ENCODE measurements at regions not wholly inside any gene's neighbourhood (a gene's known extent, or its start where the extent isn't known, plus 50 kb on each side); places are given as distances from the start of the nearest gene placed in this dataset.

- TF ChIP-seq ZFX (IDR thresholded peaks at IDR 0.05): no peak
- no peak for TF ChIP-seq CTCF (conservative IDR thresholded peaks at IDR 0.05)
- H3K27ac ChIP-seq: no peak overlapping the region
These were observed 242.0 kb downstream of the AUH start for GRCh38 chr9:91119679-91120078.

DNA sequence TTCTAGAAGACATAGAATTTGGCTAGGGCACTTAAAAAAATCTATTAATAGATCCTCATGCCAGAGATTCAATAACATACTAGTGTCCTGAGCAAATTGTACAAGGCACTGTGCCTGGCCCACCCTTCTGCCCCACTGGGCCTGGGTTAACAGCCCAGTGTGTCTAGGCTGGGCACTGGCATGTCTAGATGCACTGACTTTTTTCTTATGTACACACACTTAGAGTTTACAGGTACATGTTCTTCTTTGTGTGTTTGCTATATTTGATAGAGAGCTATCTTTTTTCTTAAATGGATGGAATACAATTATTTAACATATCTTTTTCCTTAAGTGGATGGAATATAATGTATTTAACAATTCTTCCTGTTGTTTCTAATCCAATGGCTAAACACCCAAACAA lies 241.5 kb downstream of the AUH start:
- TF ChIP-seq ZFX (IDR thresholded peaks at IDR 0.05): no peak
- no peak for TF ChIP-seq CTCF (conservative IDR thresholded peaks at IDR 0.05)
- H3K27ac ChIP-seq: no peak overlapping the region

DNA sequence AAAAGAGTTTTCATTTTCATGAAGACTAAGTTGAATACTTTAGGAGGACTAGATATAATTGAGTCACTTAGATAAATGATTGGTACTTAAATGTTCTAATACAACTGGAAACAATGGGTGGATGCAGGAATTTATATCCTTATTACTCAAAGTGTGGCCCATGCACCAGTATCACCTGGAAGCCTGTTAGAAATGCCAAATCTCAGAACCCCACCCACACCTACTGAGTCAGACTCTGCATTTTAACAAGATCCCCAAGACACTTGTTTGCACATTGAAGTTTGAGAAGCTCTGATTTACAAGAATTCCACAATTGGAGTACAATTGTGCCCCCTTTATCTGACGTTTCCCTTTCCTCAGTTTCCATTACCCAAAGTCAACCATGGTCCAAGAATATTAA lies 239.0 kb downstream of the AUH start:
- TF ChIP-seq CTCF (conservative IDR thresholded peaks at IDR 0.05) (no peak), ZFX (IDR thresholded peaks at IDR 0.05) (no peak)

GRCh38 chr9:91126761-91127445 lies 234.8 kb downstream of the AUH start:
- no peak for TF ChIP-seq CTCF (conservative IDR thresholded peaks at IDR 0.05)
- no peak for TF ChIP-seq ZFX (IDR thresholded peaks at IDR 0.05)
- no peak overlapping the region for H3K27ac ChIP-seq

More for the DNA sequence above, 239.0 kb downstream of the AUH start:
- no peak overlapping the region for H3K27ac ChIP-seq

- H3K27ac ChIP-seq: no peak overlapping the region
- TF ChIP-seq ZFX (IDR thresholded peaks at IDR 0.05) (no peak), CTCF (conservative IDR thresholded peaks at IDR 0.05) (no peak)
These were observed 234.1 kb downstream of the AUH start for GRCh38 chr9:91127653-91128052.

DNA sequence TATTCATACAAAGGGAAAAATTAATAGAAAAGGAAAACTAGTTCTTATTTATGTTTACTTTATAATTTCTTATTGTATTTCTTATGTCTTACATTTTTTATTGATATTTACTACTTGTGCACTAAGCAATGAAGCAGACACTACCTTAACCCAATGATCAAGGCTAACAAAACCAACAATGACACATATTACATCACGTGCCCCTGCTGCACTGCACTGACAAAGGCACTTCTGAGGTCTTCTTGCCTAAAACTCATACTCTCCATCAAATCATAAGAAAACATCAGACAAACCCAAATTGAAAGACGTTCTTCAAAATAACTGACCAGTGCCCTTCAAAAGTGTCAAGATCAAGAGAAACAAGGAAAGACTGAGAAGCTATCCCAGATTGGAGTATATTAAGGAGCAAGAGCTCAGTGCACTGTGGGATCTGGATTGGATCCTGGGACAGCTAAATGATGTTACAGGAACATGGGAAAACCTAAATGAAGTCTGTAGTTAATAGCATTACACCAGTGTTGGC lies 230.9 kb downstream of the AUH start:
- TF ChIP-seq CTCF (conservative IDR thresholded peaks at IDR 0.05): no peak
- TF ChIP-seq ZFX (IDR thresholded peaks at IDR 0.05): no peak
- no peak overlapping the region for H3K27ac ChIP-seq

DNA sequence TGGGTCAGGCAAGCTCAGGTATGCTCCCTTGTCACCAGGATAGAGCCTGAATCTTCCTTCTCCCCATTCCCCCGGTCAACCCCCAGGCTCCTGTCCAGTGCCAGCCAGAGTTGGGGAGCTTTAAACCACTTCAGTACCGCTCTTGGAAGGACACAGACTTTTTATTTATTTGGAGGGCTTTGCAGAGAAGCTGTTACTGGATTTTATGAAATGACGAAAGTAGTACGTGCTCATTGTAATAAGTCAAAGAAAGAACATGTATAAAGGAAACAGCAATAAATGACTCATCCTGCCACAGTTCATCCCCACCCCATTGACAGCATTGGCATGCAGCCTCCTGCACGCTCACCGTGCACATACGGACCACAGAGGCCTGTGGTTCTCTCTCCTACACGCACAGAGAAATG lies 230.3 kb downstream of the AUH start:
- TF ChIP-seq CTCF (conservative IDR thresholded peaks at IDR 0.05) (no peak), ZFX (IDR thresholded peaks at IDR 0.05) (no peak)
- no peak overlapping the region for H3K27ac ChIP-seq
